HCT116 (cell line): ENCODE measurements at regions not wholly inside any gene's neighbourhood (a gene's known extent, or its start where the extent isn't known, plus 50 kb on each side); places are given as distances from the start of the nearest gene placed in this dataset.

Experiments used
- SIN3A ChIP-seq: IDR thresholded peaks from 2 replicates; pipeline ENCODE4 v1.6.1; 2012; ENCODE audit warnings: low read depth
- TF ChIP-seq, protein P1 (sequence below), 3 experiments: fragments of 200-600 bp in 1 of 3; sonication (generic) in 1 of 3; IDR thresholded peaks in 2 of 3; conservative IDR thresholded peaks in 1 of 3; 2 replicates each; pipeline ENCODE4 v1.5.1; 2012 to 2017; ENCODE audit warnings: low read depth in 2 of 3, low read length in 2 of 3, antibody characterized with exemption in 1 of 3, borderline replicate concordance in 1 of 3, control low read depth in 1 of 3, mild to moderate bottlenecking in 1 of 3, mixed read lengths in 1 of 3, mixed run types in 1 of 3, moderate library complexity in 1 of 3; ENCODE audit not compliant: insufficient read depth in 1 of 3

DNA sequence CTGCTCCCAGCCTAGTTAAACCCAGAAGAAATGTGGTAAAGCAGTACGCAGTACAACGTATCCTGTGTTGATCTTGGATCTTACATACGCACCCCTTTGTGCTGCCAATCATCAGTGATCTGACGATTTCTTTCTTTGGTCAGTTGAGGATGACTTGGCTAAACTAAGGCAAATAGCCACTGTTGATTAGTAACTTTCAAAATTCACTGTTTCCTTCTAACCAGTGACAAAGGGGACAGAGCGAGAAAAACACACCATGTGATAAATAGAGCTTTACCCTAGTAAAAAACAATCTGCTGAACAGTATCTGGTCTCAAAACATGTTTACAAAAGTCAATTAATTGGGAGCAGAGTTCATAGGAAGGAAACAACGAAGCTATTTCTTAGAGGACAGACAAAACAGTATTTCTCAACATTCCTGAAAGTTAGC lies 123.2 kb upstream of the RAB18 start:
- TF ChIP-seq SIN3A, result no peak
- TF ChIP-seq, protein P1, sequence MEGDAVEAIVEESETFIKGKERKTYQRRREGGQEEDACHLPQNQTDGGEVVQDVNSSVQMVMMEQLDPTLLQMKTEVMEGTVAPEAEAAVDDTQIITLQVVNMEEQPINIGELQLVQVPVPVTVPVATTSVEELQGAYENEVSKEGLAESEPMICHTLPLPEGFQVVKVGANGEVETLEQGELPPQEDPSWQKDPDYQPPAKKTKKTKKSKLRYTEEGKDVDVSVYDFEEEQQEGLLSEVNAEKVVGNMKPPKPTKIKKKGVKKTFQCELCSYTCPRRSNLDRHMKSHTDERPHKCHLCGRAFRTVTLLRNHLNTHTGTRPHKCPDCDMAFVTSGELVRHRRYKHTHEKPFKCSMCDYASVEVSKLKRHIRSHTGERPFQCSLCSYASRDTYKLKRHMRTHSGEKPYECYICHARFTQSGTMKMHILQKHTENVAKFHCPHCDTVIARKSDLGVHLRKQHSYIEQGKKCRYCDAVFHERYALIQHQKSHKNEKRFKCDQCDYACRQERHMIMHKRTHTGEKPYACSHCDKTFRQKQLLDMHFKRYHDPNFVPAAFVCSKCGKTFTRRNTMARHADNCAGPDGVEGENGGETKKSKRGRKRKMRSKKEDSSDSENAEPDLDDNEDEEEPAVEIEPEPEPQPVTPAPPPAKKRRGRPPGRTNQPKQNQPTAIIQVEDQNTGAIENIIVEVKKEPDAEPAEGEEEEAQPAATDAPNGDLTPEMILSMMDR (IDR thresholded peaks at IDR 0.05 in 2 of 3, conservative IDR thresholded peaks at IDR 0.05 in 1 of 3; ENCODE audit: borderline replicate concordance in 1 of 3, insufficient read depth in 1 of 3, low read depth in 2 of 3, low read length in 2 of 3), result no peak
